H1 (cell line): ENCODE measurements at regions not wholly inside any gene's neighbourhood (a gene's known extent, or its start where the extent isn't known, plus 50 kb on each side); places are given as distances from the start of the nearest gene placed in this dataset.

ENCODE experiments used
- CTCF ChIA-PET: fragments of 300-600 bp; sonication (Branson Sonifier 250); formaldehyde crosslinking; loops from one replicate; lab custom pipeline; 2021; ENCODE audit not compliant: partially characterized antibody; lab: Charles Lee
- POLR2A ChIA-PET: fragments of 300-600 bp; sonication (Branson Sonifier 250); formaldehyde crosslinking; loops from one replicate; lab custom pipeline; 2021; ENCODE audit warnings: inconsistent platforms; ENCODE audit not compliant: partially characterized antibody; lab: Charles Lee
- DNase-seq, 2 experiments: peaks; one replicate each; pipeline versions ENCODE4 v3.0.0 to v3.0.0-alpha.2; 2010 to 2022; ENCODE audit warnings: low spot score in 2 of 2, low read depth in 1 of 2, mixed read lengths in 1 of 2
- FAIRE-seq: peaks from 2 replicates; lab custom pipeline; 2011; peaks lifted over from hg19 to GRCh38; lab: Jason Lieb, UNC
- H2AFZ ChIP-seq: 2 replicates; pipeline ENCODE4 v1.8.1; 2012; ENCODE audit warnings: low read length, inconsistent platforms
- H2AK5ac ChIP-seq: 2 replicates; pipeline ENCODE4 v1.6.1; 2013; ENCODE audit warnings: low read depth, low read length
- H2BK120ac ChIP-seq: replicated peaks from 2 replicates; pipeline ENCODE3; 2013; ENCODE audit warnings: low read depth, low read length, inconsistent platforms
- H2BK12ac ChIP-seq: 2 replicates; pipeline ENCODE4 v1.6.1; 2013; ENCODE audit warnings: low read depth, low read length
- H2BK15ac ChIP-seq: 2 replicates; pipeline ENCODE4 v1.6.1; 2013; ENCODE audit warnings: low read length
- H2BK20ac ChIP-seq: 2 replicates; pipeline ENCODE4 v1.6.1; 2013; ENCODE audit warnings: low read length
- H2BK5ac ChIP-seq: 2 replicates; pipeline ENCODE4 v1.6.1; 2013; ENCODE audit warnings: low read depth, low read length
- H3K14ac ChIP-seq: 2 replicates; pipeline ENCODE4 v1.6.1; 2013; ENCODE audit warnings: inconsistent platforms; ENCODE audit not compliant: insufficient read length
- H3K18ac ChIP-seq: 2 replicates; pipeline ENCODE4 v1.6.1; 2013; ENCODE audit warnings: low read length; ENCODE audit errors: extremely low read depth
- H3K23ac ChIP-seq: 2 replicates; pipeline ENCODE4 v1.6.1; 2013; ENCODE audit warnings: inconsistent platforms; ENCODE audit not compliant: insufficient read length
- H3K23me2 ChIP-seq: 2 replicates; pipeline ENCODE4 v1.6.1; 2013; ENCODE audit warnings: low read depth, low read length
- H3K27ac ChIP-seq: 2 replicates; pipeline ENCODE4 v1.6.1; 2011; ENCODE audit warnings: low read depth, low read length, inconsistent platforms
- H3K27me3 ChIP-seq, 4 experiments: replicated peaks in 1 of 4; 1 replicate in 1 of 4; 2 replicates in 3 of 4; pipeline versions ENCODE4 v1.6.1 to v1.8.1; 2011 to 2013; ENCODE audit warnings: low read length in 3 of 4, mild to moderate bottlenecking in 3 of 4, inconsistent platforms in 2 of 4, mixed read lengths in 2 of 4, moderate library complexity in 1 of 4; ENCODE audit not compliant: control insufficient read depth in 3 of 4, insufficient read depth in 3 of 4; ENCODE audit errors: extremely low read depth in 1 of 4
- H3K36me3 ChIP-seq, 4 experiments: 2 replicates each; pipeline versions ENCODE4 v1.6.1 to v1.8.1; 2011 to 2013; ENCODE audit warnings: mild to moderate bottlenecking in 4 of 4, low read length in 3 of 4, moderate library complexity in 2 of 4, control low read depth in 1 of 4, inconsistent platforms in 1 of 4; ENCODE audit not compliant: insufficient read depth in 4 of 4, control insufficient read depth in 2 of 4
- H3K4ac ChIP-seq: replicated peaks from 2 replicates; pipeline ENCODE3; 2013; ENCODE audit warnings: low read length, low read depth, mixed read lengths, inconsistent platforms; ENCODE audit not compliant: insufficient read length
- H3K4me1 ChIP-seq, 4 experiments: replicated peaks in 1 of 4; 1 replicate in 1 of 4; 2 replicates in 3 of 4; pipeline versions ENCODE4 v1.6.1 to v1.8.1; 2011 to 2013; ENCODE audit warnings: low read length in 3 of 4, inconsistent platforms in 2 of 4, mixed read lengths in 1 of 4; ENCODE audit not compliant: insufficient read depth in 4 of 4, control insufficient read depth in 3 of 4
- H3K4me2 ChIP-seq, 2 experiments: 2 replicates each; pipeline versions ENCODE4 v1.6.1 to v1.8.1; 2011 to 2013; ENCODE audit warnings: low read depth in 2 of 2, low read length in 2 of 2, control low read depth in 1 of 2, inconsistent platforms in 1 of 2, mild to moderate bottlenecking in 1 of 2; ENCODE audit not compliant: insufficient read depth in 1 of 2
- H3K4me3 ChIP-seq, 4 experiments: fragments of 200-600, 300-600 bp in 1 of 4; sonication (generic), shearing (Covaris generic), sonication (Bioruptor Twin) in 1 of 4; 2 replicates each; pipeline versions ENCODE4 v1.5.1 to v1.8.1; 2011 to 2016; ENCODE audit warnings: low read length in 4 of 4, low read depth in 3 of 4, control low read depth in 2 of 4, inconsistent platforms in 2 of 4, mild to moderate bottlenecking in 2 of 4, mixed read lengths in 1 of 4, moderate library complexity in 1 of 4; ENCODE audit not compliant: insufficient read depth in 2 of 4; ENCODE audit errors: extremely low read depth in 1 of 4
- H3K56ac ChIP-seq: replicated peaks from 2 replicates; pipeline ENCODE3; 2013; ENCODE audit warnings: low read depth, mild to moderate bottlenecking, mixed read lengths, low read length, inconsistent platforms; ENCODE audit not compliant: insufficient read length
- H3K79me1 ChIP-seq: 2 replicates; pipeline ENCODE4 v1.6.1; 2013; ENCODE audit warnings: low read depth, low read length, control low read depth
- H3K79me2 ChIP-seq, 2 experiments: 2 replicates each; pipeline versions ENCODE4 v1.6.1 to v1.8.1; 2012 to 2013; ENCODE audit warnings: low read length in 2 of 2, mild to moderate bottlenecking in 2 of 2, inconsistent platforms in 1 of 2; ENCODE audit not compliant: insufficient read depth in 2 of 2, control insufficient read depth in 1 of 2
- H3K9ac ChIP-seq, 4 experiments: replicated peaks in 1 of 4; 1 replicate in 1 of 4; 2 replicates in 3 of 4; pipeline versions ENCODE4 v1.6.1 to v1.8.1; 2011 to 2013; ENCODE audit warnings: low read depth in 3 of 4, low read length in 3 of 4, control low read depth in 2 of 4, mild to moderate bottlenecking in 2 of 4, moderate library complexity in 2 of 4, inconsistent platforms in 1 of 4; ENCODE audit errors: extremely low read depth in 1 of 4
- H3K9me3 ChIP-seq, 2 experiments: 2 replicates each; pipeline versions ENCODE4 v1.6.1 to v1.8.1; 2012 to 2013; ENCODE audit warnings: mild to moderate bottlenecking in 2 of 2, moderate library complexity in 2 of 2, control low read depth in 1 of 2, inconsistent platforms in 1 of 2, low read depth in 1 of 2, low read length in 1 of 2, mixed read lengths in 1 of 2; ENCODE audit not compliant: insufficient read depth in 2 of 2
- H4K20me1 ChIP-seq, 2 experiments: replicated peaks in 1 of 2; 2 replicates each; pipeline versions ENCODE3 to v1.8.1; 2011 to 2013; ENCODE audit warnings: inconsistent platforms in 2 of 2, low read length in 2 of 2, mild to moderate bottlenecking in 1 of 2; ENCODE audit not compliant: insufficient read depth in 2 of 2, control insufficient read depth in 1 of 2
- H4K5ac ChIP-seq: 2 replicates; pipeline ENCODE4 v1.6.1; 2013; ENCODE audit warnings: low read length, low read depth, mixed read lengths, inconsistent platforms; ENCODE audit not compliant: insufficient read length
- H4K8ac ChIP-seq: 2 replicates; pipeline ENCODE4 v1.8.0; 2013; ENCODE audit warnings: mild to moderate bottlenecking, moderate library complexity, low read length, inconsistent platforms; ENCODE audit not compliant: insufficient read depth; ENCODE audit errors: extremely low read depth
- H4K91ac ChIP-seq: replicated peaks from 2 replicates; pipeline ENCODE3; 2013; ENCODE audit warnings: low read length, mixed read lengths, inconsistent platforms; ENCODE audit not compliant: insufficient read length
- BCL11A ChIP-seq, 2 experiments: IDR thresholded peaks; one replicate each; pipeline ENCODE4 v1.6.1; 2011; ENCODE audit warnings: low read depth in 2 of 2, low read length in 2 of 2, mild to moderate bottlenecking in 2 of 2
- CHD2 ChIP-seq: IDR thresholded peaks from 2 replicates; pipeline ENCODE4 v1.6.1; 2012; ENCODE audit warnings: low read length, improper control_type of control experiment
- CTCF ChIP-seq, 3 experiments: IDR thresholded peaks; 1 replicate in 2 of 3; 2 replicates in 1 of 3; pipeline versions ENCODE4 v1.5.1 to v1.6.1; 2011; ENCODE audit warnings: low read length in 3 of 3, mild to moderate bottlenecking in 3 of 3, inconsistent platforms in 2 of 3, low read depth in 1 of 3, moderate library complexity in 1 of 3; ENCODE audit not compliant: insufficient read depth in 1 of 3; ENCODE audit errors: control extremely low read depth in 1 of 3
- KDM1A ChIP-seq: fragments of 200-600, 300-600 bp; sonication (generic); IDR thresholded peaks from 2 replicates; pipeline ENCODE4 v1.7.1; 2016; ENCODE audit warnings: mild to moderate bottlenecking, low read length, borderline replicate concordance
- MAX ChIP-seq: IDR thresholded peaks from 2 replicates; pipeline ENCODE4 v1.6.1; 2012; ENCODE audit warnings: inconsistent platforms
- POU5F1 ChIP-seq: IDR thresholded peaks from 2 replicates; pipeline ENCODE4 v1.6.1; 2011; ENCODE audit warnings: low read depth, mild to moderate bottlenecking, low read length, moderate library complexity
- RNF2 ChIP-seq: fragments of 200-900, 300-1000 bp; sonication (generic); IDR thresholded peaks from 2 replicates; pipeline ENCODE4 v1.7.1; 2016; ENCODE audit warnings: borderline replicate concordance, low read depth, mild to moderate bottlenecking, antibody characterized with exemption, low read length; ENCODE audit not compliant: poor library complexity, severe bottlenecking; ENCODE audit errors: missing control alignments
- RXRA ChIP-seq: IDR thresholded peaks from 2 replicates; pipeline ENCODE4 v1.6.1; 2011; ENCODE audit warnings: low read depth, mild to moderate bottlenecking, low read length, moderate library complexity; ENCODE audit not compliant: insufficient read depth
- SIN3A ChIP-seq, 2 experiments: IDR thresholded peaks in 1 of 2; conservative IDR thresholded peaks in 1 of 2; 2 replicates each; pipeline ENCODE4 v1.6.1; 2011 to 2012; ENCODE audit warnings: low read length in 2 of 2, improper control_type of control experiment in 1 of 2, low read depth in 1 of 2, mild to moderate bottlenecking in 1 of 2
- WGBS, 2 experiments: shearing (Covaris generic) in 1 of 2; methylation state at CpG; one replicate each; pipeline versions ENCODE4 v1.1.6 to v1.1.7; 2013 to 2015; ENCODE audit warnings: low lambda C conversion rate in 2 of 2, mixed read lengths in 2 of 2, inconsistent platforms in 1 of 2, low coverage in 1 of 2, missing lambda C conversion rate in 1 of 2; ENCODE audit not compliant: insufficient replicate concordance in 2 of 2, insufficient coverage in 1 of 2, insufficient read length in 1 of 2; ENCODE audit errors: extremely low coverage in 1 of 2, missing lambda C conversion rate in 1 of 2; 5-methylcytosine and 5-hydroxymethylcytosine counted together
- TF ChIP-seq, protein P1 (sequence below): IDR thresholded peaks from 2 replicates; pipeline ENCODE4 v1.6.1; 2012; ENCODE audit warnings: inconsistent platforms

DNA sequence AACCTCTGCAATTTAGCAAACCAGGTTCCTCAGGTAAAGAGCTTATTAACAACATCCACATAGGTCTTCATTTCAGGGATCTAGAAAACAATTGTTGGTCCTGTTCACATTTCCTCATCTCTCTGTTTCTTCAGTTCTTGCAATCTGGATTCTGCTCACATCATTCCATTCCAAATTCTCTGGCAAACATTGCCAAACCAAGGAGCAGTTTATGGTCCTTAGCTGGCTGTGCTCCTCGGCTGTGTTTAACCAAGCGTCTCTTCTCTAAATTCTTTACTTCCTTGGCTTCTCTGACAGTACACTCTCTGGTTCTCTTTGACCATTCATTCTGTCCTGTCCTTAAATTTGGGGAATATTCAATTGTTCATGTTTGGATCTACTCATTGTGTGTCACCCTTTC, 65.8 kb upstream of the RANBP3L start:
- Histone ChIP-seq H2BK12ac (no peak overlapping the region), H4K20me1 (no peaks in the 10 kb centered on the region), H3K27ac (no peak overlapping the region), H2BK5ac (no peak overlapping the region), H3K4me2 (no peak overlapping the region), H3K36me3 (no peaks in the 10 kb centered on the region), H2BK15ac (no peak overlapping the region), H3K4me3 (no peak overlapping the region), H4K91ac (no peak overlapping the region), H3K4me1 (no peaks in the 10 kb centered on the region), H4K5ac (no peak overlapping the region), H2BK120ac (no peak overlapping the region), H3K23ac (no peak overlapping the region), H4K8ac (no peak overlapping the region), H3K9ac (no peak overlapping the region), H2BK20ac (no peak overlapping the region), H3K23me2 (no peaks in the 10 kb centered on the region), H3K56ac (no peak overlapping the region), H3K18ac (no peak overlapping the region), H2AK5ac (no peak overlapping the region), H3K14ac (no peak overlapping the region), H3K79me2 (no peaks in the 10 kb centered on the region), H3K27me3 (no peaks in the 10 kb centered on the region), H3K4ac (no peak overlapping the region), H2AFZ (0 out of 2 replicates have a peak overlapping the region, but pooled peaks have one; percentile 41), H3K79me1 (no peaks in the 10 kb centered on the region), H3K9me3 (no peaks in the 10 kb centered on the region)
- ChIA-PET CTCF (interaction anchor here (1.0 to 1.8 kb wide), 5 partner anchors 10 to 55 kb away, joined by 3 to 6 read pairs (median 3); no protein-coding TSS in a partner anchor), POLR2A (no interaction called here)
- FAIRE-seq (no peak), DNase-seq (no peak)
- WGBS, 2 experiments: 83% methylated on average over 2 of the region's 2 CpGs; no CpG with 5 or more reads in 1 of the 2 experiments
- no peak for TF ChIP-seq MAX
- no peak for TF ChIP-seq RXRA
- TF ChIP-seq CHD2: no peak
- TF ChIP-seq BCL11A (IDR thresholded peaks at IDR 0.05; ENCODE audit: low read depth in 2 of 2, low read length in 2 of 2): no peak
- no peak for TF ChIP-seq RNF2
- TF ChIP-seq, protein P1, sequence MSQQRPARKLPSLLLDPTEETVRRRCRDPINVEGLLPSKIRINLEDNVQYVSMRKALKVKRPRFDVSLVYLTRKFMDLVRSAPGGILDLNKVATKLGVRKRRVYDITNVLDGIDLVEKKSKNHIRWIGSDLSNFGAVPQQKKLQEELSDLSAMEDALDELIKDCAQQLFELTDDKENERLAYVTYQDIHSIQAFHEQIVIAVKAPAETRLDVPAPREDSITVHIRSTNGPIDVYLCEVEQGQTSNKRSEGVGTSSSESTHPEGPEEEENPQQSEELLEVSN: no peak
- TF ChIP-seq KDM1A: no peak
- no peak for TF ChIP-seq SIN3A (conservative IDR thresholded peaks at IDR 0.05 in 1 of 2, IDR thresholded peaks at IDR 0.05 in 1 of 2; ENCODE audit: low read depth in 1 of 2, low read length in 2 of 2)
- TF ChIP-seq CTCF (IDR thresholded peaks at IDR 0.05; ENCODE audit: control extremely low read depth in 1 of 3, insufficient read depth in 1 of 3, low read depth in 1 of 3, low read length in 3 of 3): no peak
- TF ChIP-seq POU5F1: no peak
